Upper lobe of left lung (tissue), 4 donors: ENCODE measurements at regions not wholly inside any gene's neighbourhood (a gene's known extent, or its start where the extent isn't known, plus 50 kb on each side); places are given as distances from the start of the nearest gene placed in this dataset.

ENCODE experiments used
- EP300 ChIP-seq, 4 donors: sonication (generic); formaldehyde crosslinking; IDR thresholded peaks; one replicate each; pipeline ENCODE4 v1.5.1; 2017; ENCODE audit warnings: antibody characterized with exemption in 4 of 4, control low read depth in 2 of 4
- POLR2A ChIP-seq, 4 donors: fragments of 450-650 bp; IDR thresholded peaks; one replicate each; pipeline ENCODE4 v1.5.1; 2016 to 2017; ENCODE audit warnings: antibody characterized with exemption in 4 of 4, mild to moderate bottlenecking in 2 of 4

DNA sequence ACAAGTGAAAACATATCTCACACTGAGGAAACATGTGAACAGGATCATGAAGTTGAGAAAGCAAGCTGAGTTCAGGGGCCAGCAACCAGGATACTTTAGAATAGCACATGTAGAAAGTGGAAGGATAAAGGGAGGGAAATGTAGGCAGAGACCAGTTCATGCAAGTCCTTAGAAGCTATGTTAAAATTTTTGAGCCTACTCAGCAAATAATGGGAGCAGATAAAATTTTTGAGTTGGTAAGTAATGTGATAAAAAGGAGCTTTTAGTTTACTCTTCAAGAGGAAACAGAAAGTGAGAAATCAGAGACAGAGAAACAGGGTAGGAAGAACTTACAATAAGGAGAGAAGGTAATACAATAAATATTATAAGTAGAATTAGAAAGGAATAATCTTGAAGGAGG lies 105.6 kb upstream of the ZBTB20 start:
- no peak for TF ChIP-seq EP300 (IDR thresholded peaks at IDR 0.05)
- TF ChIP-seq POLR2A (IDR thresholded peaks at IDR 0.05), result no peak
